Panc1 (cell line): ENCODE measurements at regions not wholly inside any gene's neighbourhood (a gene's known extent, or its start where the extent isn't known, plus 50 kb on each side); places are given as distances from the start of the nearest gene placed in this dataset.

Experiments used
- REST ChIP-seq, 2 experiments: IDR thresholded peaks; 2 replicates each; pipeline ENCODE4 v1.6.1; 2011 to 2012; ENCODE audit warnings: low read depth in 2 of 2, control low read depth in 1 of 2, low read length in 1 of 2, mild to moderate bottlenecking in 1 of 2, moderate library complexity in 1 of 2; ENCODE audit not compliant: insufficient read depth in 1 of 2
- TF ChIP-seq, protein P1 (sequence below): fragments of 450-650 bp; IDR thresholded peaks from 2 replicates; pipeline ENCODE4 v1.5.1; 2017; ENCODE audit warnings: mild to moderate bottlenecking

- TF ChIP-seq REST (IDR thresholded peaks at IDR 0.05; ENCODE audit: insufficient read depth in 1 of 2, low read depth in 2 of 2, low read length in 1 of 2) = no peak
- TF ChIP-seq, protein P1, sequence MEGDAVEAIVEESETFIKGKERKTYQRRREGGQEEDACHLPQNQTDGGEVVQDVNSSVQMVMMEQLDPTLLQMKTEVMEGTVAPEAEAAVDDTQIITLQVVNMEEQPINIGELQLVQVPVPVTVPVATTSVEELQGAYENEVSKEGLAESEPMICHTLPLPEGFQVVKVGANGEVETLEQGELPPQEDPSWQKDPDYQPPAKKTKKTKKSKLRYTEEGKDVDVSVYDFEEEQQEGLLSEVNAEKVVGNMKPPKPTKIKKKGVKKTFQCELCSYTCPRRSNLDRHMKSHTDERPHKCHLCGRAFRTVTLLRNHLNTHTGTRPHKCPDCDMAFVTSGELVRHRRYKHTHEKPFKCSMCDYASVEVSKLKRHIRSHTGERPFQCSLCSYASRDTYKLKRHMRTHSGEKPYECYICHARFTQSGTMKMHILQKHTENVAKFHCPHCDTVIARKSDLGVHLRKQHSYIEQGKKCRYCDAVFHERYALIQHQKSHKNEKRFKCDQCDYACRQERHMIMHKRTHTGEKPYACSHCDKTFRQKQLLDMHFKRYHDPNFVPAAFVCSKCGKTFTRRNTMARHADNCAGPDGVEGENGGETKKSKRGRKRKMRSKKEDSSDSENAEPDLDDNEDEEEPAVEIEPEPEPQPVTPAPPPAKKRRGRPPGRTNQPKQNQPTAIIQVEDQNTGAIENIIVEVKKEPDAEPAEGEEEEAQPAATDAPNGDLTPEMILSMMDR = no peak
Measured at GRCh38 chr3:87833039-87833377, 225.8 kb downstream of the CGGBP1 start.
